Omental fat pad (tissue), 3 donors: ENCODE measurements at regions not wholly inside any gene's neighbourhood (a gene's known extent, or its start where the extent isn't known, plus 50 kb on each side); places are given as distances from the start of the nearest gene placed in this dataset.

Source experiments
- ATAC-seq: fragments of 150-250 bp; one replicate; pipeline ENCODE4 v1.9.1; 2016; ENCODE audit warnings: mild to moderate bottlenecking, moderate library complexity; ENCODE audit not compliant: low FRiP score
- DNase-seq: peaks from one replicate; pipeline ENCODE4 v3.0.0-alpha.2; 2019; ENCODE audit warnings: low spot score
- CTCF ChIP-seq, 3 donors: fragments of 450-650 bp; IDR thresholded peaks; one replicate each; pipeline ENCODE4 v1.5.1; 2016 to 2017; ENCODE audit warnings: antibody characterized with exemption in 3 of 3, mild to moderate bottlenecking in 3 of 3, moderate library complexity in 2 of 3

GRCh38 chr1:193658081-193658480 lies 471.7 kb upstream of the B3GALT2 start:
- no peak for TF ChIP-seq CTCF (IDR thresholded peaks at IDR 0.05)
- ATAC-seq (no peak), DNase-seq (no peak)

GRCh38 chr1:193657552-193657951 lies 471.1 kb upstream of the B3GALT2 start:
- ATAC-seq = no peak
- no peak for TF ChIP-seq CTCF (IDR thresholded peaks at IDR 0.05)
- no peak for DNase-seq

GRCh38 chr1:193656841-193657240 lies 470.4 kb upstream of the B3GALT2 start:
- ATAC-seq (no peak), DNase-seq (no peak)
- no peak for TF ChIP-seq CTCF (IDR thresholded peaks at IDR 0.05)

GRCh38 chr1:193654951-193655735 lies 468.7 kb upstream of the B3GALT2 start:
- DNase-seq = no peak
- ATAC-seq = no peak

GRCh38 chr1:193649587-193649986 lies 463.2 kb upstream of the B3GALT2 start:
- DNase-seq (no peak), ATAC-seq (no peak)
- no peak for TF ChIP-seq CTCF (IDR thresholded peaks at IDR 0.05)

More at GRCh38 chr1:193654951-193655735, 468.7 kb upstream of the B3GALT2 start:
- no peak for TF ChIP-seq CTCF (IDR thresholded peaks at IDR 0.05)

- DNase-seq = no peak
- no peak for TF ChIP-seq CTCF (IDR thresholded peaks at IDR 0.05)
- no peak for ATAC-seq
Observed at GRCh38 chr1:193634876-193635275, 448.5 kb upstream of the B3GALT2 start.

- no peak for DNase-seq
- TF ChIP-seq CTCF (IDR thresholded peaks at IDR 0.05) = no peak
- ATAC-seq = no peak
Observed at GRCh38 chr1:193634470-193634869, 448.1 kb upstream of the B3GALT2 start.
